ENCODE measurements at regions not wholly inside any gene's neighbourhood (a gene's known extent, or its start where the extent isn't known, plus 50 kb on each side); places are given as distances from the start of the nearest gene placed in this dataset.

DNA sequence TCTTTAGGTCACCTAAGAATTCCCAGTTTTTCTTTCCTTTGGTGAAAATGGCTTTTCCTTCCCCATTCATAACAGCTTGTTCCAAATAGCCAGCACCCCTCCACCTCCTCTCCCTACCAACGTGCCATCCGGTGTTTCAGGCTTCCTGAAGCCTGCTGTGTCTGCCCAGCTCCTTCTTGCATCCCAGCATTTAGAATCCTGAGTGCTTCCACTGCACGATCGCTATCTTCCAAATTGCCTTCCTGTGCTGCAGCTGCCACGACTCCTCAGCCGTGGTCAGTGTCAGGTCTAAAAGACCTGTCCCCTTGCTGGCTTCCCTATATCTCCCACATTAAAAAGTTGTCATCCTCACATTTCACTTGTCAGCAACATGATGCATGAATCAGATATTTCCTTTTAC lies 550.3 kb upstream of the JARID2 start:
- Histone ChIP-seq H3K9me3 (ENCODE audit: low read length) (no peaks in the 10 kb centered on the region), H3K27ac (ENCODE audit: low read length) (no peak overlapping the region), H3K36me3 (ENCODE audit: insufficient read depth, low read length) (no peaks in the 10 kb centered on the region), H3K4me2 (ENCODE audit: low read length) (no peak overlapping the region), H2AFZ (ENCODE audit: low read depth, low read length) (no peak overlapping the region), H3K4me3 (ENCODE audit: low read length) (no peak overlapping the region), H4K20me1 (ENCODE audit: insufficient read depth) (no peaks in the 10 kb centered on the region), H3K9ac (ENCODE audit: low read length) (no peak overlapping the region), H3K9me2 (ENCODE audit: insufficient read depth, low read length) (no peaks in the 10 kb centered on the region), H3K79me2 (replicated peaks; ENCODE audit: insufficient read depth, low read length) (no peaks in the 10 kb centered on the region), H3F3A (ENCODE audit: insufficient read depth, low read length, poor library complexity, severe bottlenecking) (no peaks in the 10 kb centered on the region), H3K27me3 (ENCODE audit: insufficient read depth, low read depth, low read length) (no peaks in the 10 kb centered on the region)
- TF ChIP-seq, protein P1, sequence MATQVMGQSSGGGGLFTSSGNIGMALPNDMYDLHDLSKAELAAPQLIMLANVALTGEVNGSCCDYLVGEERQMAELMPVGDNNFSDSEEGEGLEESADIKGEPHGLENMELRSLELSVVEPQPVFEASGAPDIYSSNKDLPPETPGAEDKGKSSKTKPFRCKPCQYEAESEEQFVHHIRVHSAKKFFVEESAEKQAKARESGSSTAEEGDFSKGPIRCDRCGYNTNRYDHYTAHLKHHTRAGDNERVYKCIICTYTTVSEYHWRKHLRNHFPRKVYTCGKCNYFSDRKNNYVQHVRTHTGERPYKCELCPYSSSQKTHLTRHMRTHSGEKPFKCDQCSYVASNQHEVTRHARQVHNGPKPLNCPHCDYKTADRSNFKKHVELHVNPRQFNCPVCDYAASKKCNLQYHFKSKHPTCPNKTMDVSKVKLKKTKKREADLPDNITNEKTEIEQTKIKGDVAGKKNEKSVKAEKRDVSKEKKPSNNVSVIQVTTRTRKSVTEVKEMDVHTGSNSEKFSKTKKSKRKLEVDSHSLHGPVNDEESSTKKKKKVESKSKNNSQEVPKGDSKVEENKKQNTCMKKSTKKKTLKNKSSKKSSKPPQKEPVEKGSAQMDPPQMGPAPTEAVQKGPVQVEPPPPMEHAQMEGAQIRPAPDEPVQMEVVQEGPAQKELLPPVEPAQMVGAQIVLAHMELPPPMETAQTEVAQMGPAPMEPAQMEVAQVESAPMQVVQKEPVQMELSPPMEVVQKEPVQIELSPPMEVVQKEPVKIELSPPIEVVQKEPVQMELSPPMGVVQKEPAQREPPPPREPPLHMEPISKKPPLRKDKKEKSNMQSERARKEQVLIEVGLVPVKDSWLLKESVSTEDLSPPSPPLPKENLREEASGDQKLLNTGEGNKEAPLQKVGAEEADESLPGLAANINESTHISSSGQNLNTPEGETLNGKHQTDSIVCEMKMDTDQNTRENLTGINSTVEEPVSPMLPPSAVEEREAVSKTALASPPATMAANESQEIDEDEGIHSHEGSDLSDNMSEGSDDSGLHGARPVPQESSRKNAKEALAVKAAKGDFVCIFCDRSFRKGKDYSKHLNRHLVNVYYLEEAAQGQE (IDR thresholded peaks at IDR 0.05; ENCODE audit: borderline replicate concordance): peak; percentile 40
- TF ChIP-seq MXI1 (conservative IDR thresholded peaks at IDR 0.05; ENCODE audit: poor library complexity, severe bottlenecking) (no peak), POLR2AphosphoS5 (IDR thresholded peaks at IDR 0.05) (no peak)

GRCh38 chr6:14696367-14696766 lies 549.5 kb upstream of the JARID2 start:
- no peaks in the 10 kb centered on the region for H3K9me3 ChIP-seq (ENCODE audit: low read length)
- no peaks in the 10 kb centered on the region for H3F3A ChIP-seq (ENCODE audit: insufficient read depth, low read length, poor library complexity, severe bottlenecking)
- no peaks in the 10 kb centered on the region for H3K27me3 ChIP-seq (ENCODE audit: insufficient read depth, low read depth, low read length)
- no peaks in the 10 kb centered on the region for H3K9me2 ChIP-seq (ENCODE audit: insufficient read depth, low read length)
- no peak overlapping the region for H3K4me2 ChIP-seq (ENCODE audit: low read length)
- no peak overlapping the region for H3K9ac ChIP-seq (ENCODE audit: low read length)
- no peak overlapping the region for H3K4me3 ChIP-seq (ENCODE audit: low read length)
- no peak overlapping the region for H3K27ac ChIP-seq (ENCODE audit: low read length)
- H3K36me3 ChIP-seq (ENCODE audit: insufficient read depth, low read length): no peaks in the 10 kb centered on the region
- H2AFZ ChIP-seq (ENCODE audit: low read depth, low read length): no peak overlapping the region
- TF ChIP-seq POLR2AphosphoS5 (IDR thresholded peaks at IDR 0.05): no peak
- TF ChIP-seq TAF1 (IDR thresholded peaks at IDR 0.05; ENCODE audit: low read depth): no peak
- no peak for TF ChIP-seq EP300 (conservative IDR thresholded peaks at IDR 0.05; ENCODE audit: poor library complexity, severe bottlenecking)
- TF ChIP-seq, protein P1 (IDR thresholded peaks at IDR 0.05; ENCODE audit: borderline replicate concordance): no peak
- TF ChIP-seq SMC3 (conservative IDR thresholded peaks at IDR 0.05; ENCODE audit: poor library complexity): no peak
- no peak for TF ChIP-seq MXI1 (conservative IDR thresholded peaks at IDR 0.05; ENCODE audit: poor library complexity, severe bottlenecking)
- no peak for TF ChIP-seq CTCF (IDR thresholded peaks at IDR 0.05; ENCODE audit: poor library complexity, severe bottlenecking)
- TF ChIP-seq RAD21 (conservative IDR thresholded peaks at IDR 0.05): no peak
- no peak for TF ChIP-seq EZH2 (IDR thresholded peaks at IDR 0.05; ENCODE audit: borderline replicate concordance, insufficient read depth, low read length, poor library complexity, severe bottlenecking)
- no peaks in the 10 kb centered on the region for H4K20me1 ChIP-seq (ENCODE audit: insufficient read depth)
- no peaks in the 10 kb centered on the region for H3K79me2 ChIP-seq (replicated peaks; ENCODE audit: insufficient read depth, low read length)
